ENCODE measurements at regions not wholly inside any gene's neighbourhood (a gene's known extent, or its start where the extent isn't known, plus 50 kb on each side); places are given as distances from the start of the nearest gene placed in this dataset.

DNA sequence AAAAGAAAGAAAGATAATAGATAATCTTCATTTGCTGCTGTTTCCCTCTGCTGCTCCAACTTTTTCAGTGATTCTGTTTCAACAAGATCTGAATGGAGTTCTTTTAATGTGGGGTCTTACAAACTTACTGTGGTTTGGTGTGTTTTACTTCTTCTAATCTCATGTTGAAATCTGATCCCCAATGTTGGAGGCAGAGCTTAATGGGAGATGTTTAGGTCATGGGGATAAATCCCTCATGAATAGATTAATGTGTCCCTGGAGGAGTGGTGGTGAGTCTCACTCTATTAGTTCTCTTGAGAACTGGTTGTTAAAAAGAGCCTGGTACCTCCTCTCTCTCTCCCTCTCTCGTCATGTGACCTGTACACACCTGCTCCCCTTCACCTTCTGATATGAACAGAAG lies 442.4 kb downstream of the EPHA4 start:
- TF ChIP-seq, protein P1, sequence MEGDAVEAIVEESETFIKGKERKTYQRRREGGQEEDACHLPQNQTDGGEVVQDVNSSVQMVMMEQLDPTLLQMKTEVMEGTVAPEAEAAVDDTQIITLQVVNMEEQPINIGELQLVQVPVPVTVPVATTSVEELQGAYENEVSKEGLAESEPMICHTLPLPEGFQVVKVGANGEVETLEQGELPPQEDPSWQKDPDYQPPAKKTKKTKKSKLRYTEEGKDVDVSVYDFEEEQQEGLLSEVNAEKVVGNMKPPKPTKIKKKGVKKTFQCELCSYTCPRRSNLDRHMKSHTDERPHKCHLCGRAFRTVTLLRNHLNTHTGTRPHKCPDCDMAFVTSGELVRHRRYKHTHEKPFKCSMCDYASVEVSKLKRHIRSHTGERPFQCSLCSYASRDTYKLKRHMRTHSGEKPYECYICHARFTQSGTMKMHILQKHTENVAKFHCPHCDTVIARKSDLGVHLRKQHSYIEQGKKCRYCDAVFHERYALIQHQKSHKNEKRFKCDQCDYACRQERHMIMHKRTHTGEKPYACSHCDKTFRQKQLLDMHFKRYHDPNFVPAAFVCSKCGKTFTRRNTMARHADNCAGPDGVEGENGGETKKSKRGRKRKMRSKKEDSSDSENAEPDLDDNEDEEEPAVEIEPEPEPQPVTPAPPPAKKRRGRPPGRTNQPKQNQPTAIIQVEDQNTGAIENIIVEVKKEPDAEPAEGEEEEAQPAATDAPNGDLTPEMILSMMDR (IDR thresholded peaks at IDR 0.05 in 8 of 11, conservative IDR thresholded peaks at IDR 0.05 in 3 of 11): no peak
- no peak for TF ChIP-seq POLR2A (IDR thresholded peaks at IDR 0.05)
